Mammary epithelial cell (primary cell): ENCODE measurements at regions not wholly inside any gene's neighbourhood (a gene's known extent, or its start where the extent isn't known, plus 50 kb on each side); places are given as distances from the start of the nearest gene placed in this dataset.

Experiments
- EZH2 ChIP-seq: IDR thresholded peaks from 2 replicates; pipeline ENCODE4 v1.6.1; 2012; ENCODE audit warnings: low read length, inconsistent platforms, borderline replicate concordance
- TF ChIP-seq, protein P1 (sequence below), 2 donors: IDR thresholded peaks in 1 of 2; conservative IDR thresholded peaks in 1 of 2; 2 replicates each; pipeline ENCODE4 v1.5.1; 2011 to 2012; ENCODE audit warnings: inconsistent platforms in 2 of 2, low read length in 2 of 2, mild to moderate bottlenecking in 2 of 2, control low read depth in 1 of 2, low read depth in 1 of 2; ENCODE audit not compliant: insufficient read depth in 1 of 2; ENCODE audit errors: extremely low read depth in 1 of 2

DNA sequence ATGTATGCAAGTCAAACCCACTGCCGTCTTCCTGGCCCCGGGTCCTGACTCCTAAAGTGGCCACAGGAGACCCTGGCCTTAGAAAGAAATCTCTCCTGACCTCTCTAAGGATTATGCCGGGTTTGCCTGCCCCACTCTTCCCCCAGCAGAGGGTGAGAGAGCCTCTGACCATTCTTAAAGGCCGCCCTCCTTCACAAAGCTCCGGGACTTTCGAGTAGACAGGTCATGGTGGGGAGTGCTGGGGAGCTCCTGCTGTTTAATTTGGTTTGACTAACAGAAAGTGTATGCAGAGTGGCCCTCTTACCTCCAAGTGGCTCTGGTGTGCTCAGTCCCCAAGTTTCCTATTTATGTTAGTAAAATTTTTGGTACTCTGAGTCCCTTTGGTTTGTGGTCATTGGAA, 111.8 kb downstream of the LRRC70 start:
- TF ChIP-seq, protein P1, sequence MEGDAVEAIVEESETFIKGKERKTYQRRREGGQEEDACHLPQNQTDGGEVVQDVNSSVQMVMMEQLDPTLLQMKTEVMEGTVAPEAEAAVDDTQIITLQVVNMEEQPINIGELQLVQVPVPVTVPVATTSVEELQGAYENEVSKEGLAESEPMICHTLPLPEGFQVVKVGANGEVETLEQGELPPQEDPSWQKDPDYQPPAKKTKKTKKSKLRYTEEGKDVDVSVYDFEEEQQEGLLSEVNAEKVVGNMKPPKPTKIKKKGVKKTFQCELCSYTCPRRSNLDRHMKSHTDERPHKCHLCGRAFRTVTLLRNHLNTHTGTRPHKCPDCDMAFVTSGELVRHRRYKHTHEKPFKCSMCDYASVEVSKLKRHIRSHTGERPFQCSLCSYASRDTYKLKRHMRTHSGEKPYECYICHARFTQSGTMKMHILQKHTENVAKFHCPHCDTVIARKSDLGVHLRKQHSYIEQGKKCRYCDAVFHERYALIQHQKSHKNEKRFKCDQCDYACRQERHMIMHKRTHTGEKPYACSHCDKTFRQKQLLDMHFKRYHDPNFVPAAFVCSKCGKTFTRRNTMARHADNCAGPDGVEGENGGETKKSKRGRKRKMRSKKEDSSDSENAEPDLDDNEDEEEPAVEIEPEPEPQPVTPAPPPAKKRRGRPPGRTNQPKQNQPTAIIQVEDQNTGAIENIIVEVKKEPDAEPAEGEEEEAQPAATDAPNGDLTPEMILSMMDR (conservative IDR thresholded peaks at IDR 0.05 in 1 of 2, IDR thresholded peaks at IDR 0.05 in 1 of 2; ENCODE audit: extremely low read depth in 1 of 2, insufficient read depth in 1 of 2, low read depth in 1 of 2, low read length in 2 of 2): no peak
- no peak for TF ChIP-seq EZH2
